B cell (primary cell): ENCODE measurements at regions not wholly inside any gene's neighbourhood (a gene's known extent, or its start where the extent isn't known, plus 50 kb on each side); places are given as distances from the start of the nearest gene placed in this dataset.

Source experiments
- ATAC-seq: fragments of 200-7000 bp; cut with Tn5 transposase; one replicate; pipeline ENCODE4 v1.10.0; 2021; ENCODE audit warnings: low read depth, mild to moderate bottlenecking, moderate number of reproducible peaks, moderate library complexity
- CTCF ChIA-PET: fragments of 350-600 bp; sonication (Branson Sonifier 250); formaldehyde crosslinking; loops from one replicate; lab custom pipeline; 2021; ENCODE audit warnings: antibody characterized with exemption, inconsistent platforms; lab: Charles Lee
- POLR2A ChIA-PET: fragments of 350-600 bp; sonication (Branson Sonifier 250); formaldehyde crosslinking; loops from one replicate; lab custom pipeline; 2021; ENCODE audit warnings: antibody characterized with exemption; lab: Charles Lee
- DNase-seq: peaks from one replicate; pipeline ENCODE4 v3.0.0; 2013
- H2AFZ ChIP-seq: 2 replicates; pipeline ENCODE4 v1.6.1; 2012; ENCODE audit warnings: mild to moderate bottlenecking, low read depth, low read length; ENCODE audit not compliant: insufficient read depth, poor library complexity, severe bottlenecking
- H3K27ac ChIP-seq, 2 donors: 1 replicate in 1 of 2; 2 replicates in 1 of 2; pipeline ENCODE4 v1.5.1; 2012 to 2013; ENCODE audit warnings: low read length in 2 of 2, mild to moderate bottlenecking in 2 of 2, moderate library complexity in 1 of 2
- H3K27me3 ChIP-seq, 4 experiments: fragments of 200-600 bp in 1 of 4; sonication (generic) in 1 of 4; replicated peaks in 1 of 4; 1 replicate in 2 of 4; 2 replicates in 2 of 4; pipeline versions ENCODE4 v1.6.1 to v1.7.0; 2013 to 2016; ENCODE audit warnings: low read length in 3 of 4, mild to moderate bottlenecking in 2 of 4, mixed read lengths in 1 of 4, moderate library complexity in 1 of 4; ENCODE audit not compliant: insufficient read depth in 4 of 4, control insufficient read depth in 3 of 4; ENCODE audit errors: control extremely low read depth in 1 of 4
- H3K36me3 ChIP-seq, 2 experiments: replicated peaks in 1 of 2; 1 replicate in 1 of 2; 2 replicates in 1 of 2; pipeline versions ENCODE4 v1.6.1 to v1.7.1; 2013; ENCODE audit warnings: low read length in 1 of 2; ENCODE audit not compliant: insufficient read depth in 2 of 2, control insufficient read depth in 1 of 2; ENCODE audit errors: control extremely low read depth in 1 of 2, extremely low read depth in 1 of 2
- H3K4me1 ChIP-seq, 2 donors: fragments of 200-600 bp in 1 of 2; sonication (generic) in 1 of 2; 1 replicate in 1 of 2; 2 replicates in 1 of 2; pipeline versions ENCODE4 v1.5.1 to v1.6.1; 2013 to 2017; ENCODE audit warnings: low read length in 2 of 2; ENCODE audit not compliant: control insufficient read depth in 2 of 2, insufficient read depth in 2 of 2
- H3K4me2 ChIP-seq: replicated peaks from 2 replicates; pipeline ENCODE3; 2012; ENCODE audit warnings: mild to moderate bottlenecking, low read depth, low read length; ENCODE audit not compliant: poor library complexity, severe bottlenecking
- H3K4me3 ChIP-seq, 5 experiments: fragments of 200-600 bp in 1 of 5; sonication (generic) in 1 of 5; 1 replicate in 3 of 5; 2 replicates in 2 of 5; pipeline versions ENCODE4 v1.5.1 to v1.7.0; 2011 to 2016; ENCODE audit warnings: low read length in 4 of 5, mild to moderate bottlenecking in 4 of 5, low read depth in 2 of 5, control low read depth in 1 of 5, moderate library complexity in 1 of 5; ENCODE audit not compliant: insufficient read depth in 1 of 5; ENCODE audit errors: control extremely low read depth in 1 of 5, extremely low read depth in 1 of 5
- H3K79me2 ChIP-seq: fragments of 200-600 bp; sonication (generic); one replicate; pipeline ENCODE4 v1.6.0; 2016; ENCODE audit warnings: low read length; ENCODE audit not compliant: control insufficient read depth, insufficient read depth
- H3K9ac ChIP-seq: fragments of 200-600 bp; sonication (generic); 2 replicates; pipeline ENCODE4 v1.6.1; 2017; ENCODE audit warnings: mild to moderate bottlenecking, low read length, moderate library complexity
- H3K9me3 ChIP-seq, 3 donors: one replicate each; pipeline versions ENCODE4 v1.6.1 to v1.7.1; 2013; ENCODE audit warnings: low read length in 2 of 3; ENCODE audit not compliant: control insufficient read depth in 2 of 3, insufficient read depth in 1 of 3; ENCODE audit errors: control extremely low read depth in 1 of 3
- H4K20me1 ChIP-seq: 2 replicates; pipeline ENCODE4 v1.6.0; 2012; ENCODE audit warnings: mild to moderate bottlenecking, low read length; ENCODE audit not compliant: insufficient read depth, control insufficient read depth, poor library complexity, severe bottlenecking
- H3K27ac Mint-ChIP-seq: one replicate; pipeline ENCODE4 v1.8.0; 2021; ENCODE audit warnings: mixed read lengths
- H3K27me3 Mint-ChIP-seq: one replicate; pipeline ENCODE4 v1.8.0; 2021; ENCODE audit warnings: mixed read lengths
- H3K4me1 Mint-ChIP-seq: one replicate; pipeline ENCODE4 v1.8.0; 2021; ENCODE audit warnings: mixed read lengths
- H3K4me3 Mint-ChIP-seq: one replicate; pipeline ENCODE4 v1.8.0; 2021; ENCODE audit warnings: mixed read lengths
- H3K9me3 Mint-ChIP-seq: one replicate; pipeline ENCODE4 v1.8.0; 2022; ENCODE audit warnings: mixed read lengths; ENCODE audit not compliant: insufficient read depth
- EZH2 ChIP-seq: IDR thresholded peaks from 2 replicates; pipeline ENCODE4 v1.6.1; 2012; ENCODE audit warnings: borderline replicate concordance, low read depth, mild to moderate bottlenecking, moderate library complexity, low read length; ENCODE audit not compliant: insufficient read depth, poor library complexity, severe bottlenecking
- WGBS: methylation state at CpG from one replicate; pipeline ENCODE4 v1.1.5; 2013; ENCODE audit warnings: missing lambda C conversion rate; ENCODE audit not compliant: insufficient coverage; 5-methylcytosine and 5-hydroxymethylcytosine counted together
- intact Hi-C: fragments of 100-400 bp; cut with micrococcal nuclease; formaldehyde crosslinking; loops from one replicate; pipeline ENCODE4 v1.10.0; 2022
- TF ChIP-seq, protein P1 (sequence below): fragments of 200-600 bp; IDR thresholded peaks from one replicate; pipeline ENCODE4 v1.8.0; 2022; ENCODE audit warnings: antibody characterized with exemption, mild to moderate bottlenecking

DNA sequence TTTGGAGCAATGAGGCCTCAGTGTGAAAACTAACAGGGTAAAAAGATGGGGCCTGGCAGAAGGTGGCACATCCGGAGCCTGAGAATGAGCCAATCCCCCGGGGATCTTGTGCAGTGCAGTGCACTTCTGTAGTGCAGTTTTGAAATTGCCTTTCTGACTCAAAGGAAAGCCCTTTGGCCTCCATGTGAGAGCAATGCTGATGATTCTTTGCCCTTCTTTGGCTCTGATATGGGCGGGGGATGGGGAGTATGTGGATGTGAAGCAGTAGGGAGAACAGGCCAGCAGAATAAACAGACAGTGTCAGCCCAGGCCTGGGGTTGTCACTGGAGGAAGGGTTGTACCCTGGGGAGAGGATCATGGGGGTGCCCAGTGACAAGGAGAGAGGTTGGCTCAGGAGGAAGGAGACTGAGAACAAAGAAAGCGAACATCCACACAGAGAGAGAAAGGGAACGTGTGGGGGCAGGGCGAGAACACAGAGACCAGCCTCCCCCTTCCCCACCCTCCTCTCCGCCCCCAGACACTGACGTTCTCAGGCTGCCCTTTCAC lies 351.2 kb downstream of the CDC5L start:
- H3K9me3 ChIP-seq, result no peaks in the 10 kb centered on the region
- TF ChIP-seq, protein P1, sequence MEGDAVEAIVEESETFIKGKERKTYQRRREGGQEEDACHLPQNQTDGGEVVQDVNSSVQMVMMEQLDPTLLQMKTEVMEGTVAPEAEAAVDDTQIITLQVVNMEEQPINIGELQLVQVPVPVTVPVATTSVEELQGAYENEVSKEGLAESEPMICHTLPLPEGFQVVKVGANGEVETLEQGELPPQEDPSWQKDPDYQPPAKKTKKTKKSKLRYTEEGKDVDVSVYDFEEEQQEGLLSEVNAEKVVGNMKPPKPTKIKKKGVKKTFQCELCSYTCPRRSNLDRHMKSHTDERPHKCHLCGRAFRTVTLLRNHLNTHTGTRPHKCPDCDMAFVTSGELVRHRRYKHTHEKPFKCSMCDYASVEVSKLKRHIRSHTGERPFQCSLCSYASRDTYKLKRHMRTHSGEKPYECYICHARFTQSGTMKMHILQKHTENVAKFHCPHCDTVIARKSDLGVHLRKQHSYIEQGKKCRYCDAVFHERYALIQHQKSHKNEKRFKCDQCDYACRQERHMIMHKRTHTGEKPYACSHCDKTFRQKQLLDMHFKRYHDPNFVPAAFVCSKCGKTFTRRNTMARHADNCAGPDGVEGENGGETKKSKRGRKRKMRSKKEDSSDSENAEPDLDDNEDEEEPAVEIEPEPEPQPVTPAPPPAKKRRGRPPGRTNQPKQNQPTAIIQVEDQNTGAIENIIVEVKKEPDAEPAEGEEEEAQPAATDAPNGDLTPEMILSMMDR, result no peak
- no peak for TF ChIP-seq EZH2
- H3K27ac Mint-ChIP-seq, result no peak overlapping the region
- H3K4me3 Mint-ChIP-seq, result no peak overlapping the region
- H3K79me2 ChIP-seq, result no peaks in the 10 kb centered on the region
- no peaks in the 10 kb centered on the region for H4K20me1 ChIP-seq
- H2AFZ ChIP-seq, result no peak overlapping the region
- no peaks in the 10 kb centered on the region for H3K27me3 ChIP-seq
- no peak for DNase-seq
- H3K4me2 ChIP-seq, result no peak overlapping the region
- peaks cover 1% of the 10 kb centered on the region for H3K4me1 Mint-ChIP-seq
- intact Hi-C loops, result no loop called here
- H3K27me3 Mint-ChIP-seq, result no peaks in the 10 kb centered on the region
- no peaks in the 10 kb centered on the region for H3K36me3 ChIP-seq
- H3K9me3 Mint-ChIP-seq, result no peaks in the 10 kb centered on the region
- ChIA-PET POLR2A (no interaction called here), CTCF (no interaction called here)
- no peaks in the 10 kb centered on the region for H3K4me1 ChIP-seq
- WGBS, result 78% methylated on average over 4 of the region's 8 CpGs
- H3K9ac ChIP-seq, result no peak overlapping the region
- ATAC-seq, result no peak
- no peak overlapping the region for H3K4me3 ChIP-seq
- no peak overlapping the region for H3K27ac ChIP-seq

DNA sequence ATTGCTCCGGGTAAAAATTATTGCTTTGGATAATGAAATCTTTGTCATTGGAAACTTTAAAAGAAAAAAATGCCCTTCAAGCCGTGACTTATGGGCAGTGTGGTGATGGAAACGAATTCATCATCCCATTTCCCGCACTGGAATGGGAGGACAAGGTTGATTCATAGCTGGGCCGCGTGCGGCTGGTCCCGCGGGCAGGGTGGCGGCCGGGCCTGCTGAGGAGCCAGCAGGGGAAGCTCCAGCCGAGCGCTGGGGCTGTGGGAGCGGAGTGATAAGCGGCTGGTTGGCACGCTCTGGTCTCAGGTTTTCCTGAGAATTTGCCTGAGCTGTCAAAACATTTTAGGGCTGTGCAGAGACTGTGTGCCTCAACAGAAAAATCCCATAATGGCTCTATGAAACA lies 351.7 kb downstream of the CDC5L start:
- no peak for TF ChIP-seq EZH2
- TF ChIP-seq, protein P1, result no peak
- Histone ChIP-seq H3K79me2 (no peaks in the 10 kb centered on the region), H3K4me2 (no peak overlapping the region), H4K20me1 (no peaks in the 10 kb centered on the region), H3K27me3 (no peaks in the 10 kb centered on the region), H3K36me3 (no peaks in the 10 kb centered on the region), H3K9ac (no peak overlapping the region), H2AFZ (no peak overlapping the region), H3K27ac (no peak overlapping the region), H3K4me1 (no peaks in the 10 kb centered on the region), H3K4me3 (no peak overlapping the region), H3K9me3 (no peaks in the 10 kb centered on the region)
- ChIA-PET CTCF (no interaction called here), POLR2A (no interaction called here)
- Mint-ChIP-seq H3K9me3 (no peaks in the 10 kb centered on the region), H3K4me3 (no peak overlapping the region), H3K27me3 (no peaks in the 10 kb centered on the region), H3K27ac (no peak overlapping the region), H3K4me1 (peaks cover 1% of the 10 kb centered on the region)
- DNase-seq (no peak), ATAC-seq (no peak)
- intact Hi-C loops, result no loop called here
- WGBS, result 95% methylated on average over 16 of the region's 16 CpGs
